GM04504 (cell line): ENCODE measurements at regions not wholly inside any gene's neighbourhood (a gene's known extent, or its start where the extent isn't known, plus 50 kb on each side); places are given as distances from the start of the nearest gene placed in this dataset.
A peak's percentile ranks its signal among the peaks of the same experiment; 100 is the strongest.

Source experiments
- DNase-seq: peaks from one replicate; pipeline ENCODE4 v3.0.0-alpha.2; 2012; ENCODE audit warnings: low read depth

- DNase-seq = no peak
Measured at GRCh38 chr2:46850742-46851141, 64.9 kb downstream of the MCFD2 start.

GRCh38 chr2:46849721-46850556 is 65.7 kb downstream of the MCFD2 start:
- no peak for DNase-seq

GRCh38 chr2:46849046-46849715 is 66.4 kb downstream of the MCFD2 start:
- no peak for DNase-seq

GRCh38 chr2:46848447-46848846 is 67.2 kb downstream of the MCFD2 start:
- no peak for DNase-seq

- DNase-seq = no peak
Measured at GRCh38 chr2:46847726-46848412, 67.7 kb downstream of the MCFD2 start.

- DNase-seq = peak; percentile 95
Measured at GRCh38 chr2:46847185-46847710, 68.4 kb downstream of the MCFD2 start.

GRCh38 chr2:46846536-46846935 is 69.1 kb downstream of the MCFD2 start:
- no peak for DNase-seq

- no peak for DNase-seq
Measured at GRCh38 chr2:46845542-46846486, 69.8 kb downstream of the MCFD2 start.

GRCh38 chr2:46844443-46844842 is 71.2 kb downstream of the MCFD2 start:
- DNase-seq = no peak

GRCh38 chr2:46844034-46844433 is 71.6 kb downstream of the MCFD2 start:
- DNase-seq = no peak

- DNase-seq = no peak
Measured at GRCh38 chr2:46843316-46843715, 72.3 kb downstream of the MCFD2 start.

GRCh38 chr2:46842876-46843275 is 72.7 kb downstream of the MCFD2 start:
- DNase-seq = no peak

GRCh38 chr2:46841621-46842020 is 74.0 kb downstream of the MCFD2 start:
- DNase-seq = no peak

GRCh38 chr2:46839045-46839444 is 76.6 kb downstream of the MCFD2 start:
- DNase-seq = no peak

GRCh38 chr2:46837704-46838103 is 77.9 kb downstream of the MCFD2 start:
- DNase-seq = no peak

- DNase-seq = no peak
Measured at GRCh38 chr2:46837112-46837454, 78.5 kb downstream of the MCFD2 start.

GRCh38 chr2:46836295-46837111 is 79.1 kb downstream of the MCFD2 start:
- no peak for DNase-seq

- no peak for DNase-seq
Measured at GRCh38 chr2:46835520-46835919, 80.1 kb downstream of the MCFD2 start.

GRCh38 chr2:46832543-46832942 is 83.1 kb downstream of the MCFD2 start:
- DNase-seq = no peak

- DNase-seq = no peak
Measured at GRCh38 chr2:46831869-46832265, 83.7 kb downstream of the MCFD2 start.
